ENCODE measurements at regions not wholly inside any gene's neighbourhood (a gene's known extent, or its start where the extent isn't known, plus 50 kb on each side); places are given as distances from the start of the nearest gene placed in this dataset.

- Histone ChIP-seq H3K9me3 (replicated peaks; ENCODE audit: low read length) (no peaks in the 10 kb centered on the region), H3K36me3 (ENCODE audit: insufficient read depth, low read length) (no peaks in the 10 kb centered on the region), H3K27me3 (ENCODE audit: control insufficient read depth, insufficient read depth, low read length) (no peaks in the 10 kb centered on the region), H3K4me1 (ENCODE audit: control insufficient read depth, insufficient read depth, low read length) (peaks cover 9% of the 10 kb centered on the region), H3K4me3 (ENCODE audit: low read length) (no peak overlapping the region), H3K9ac (ENCODE audit: low read depth, low read length) (no peak overlapping the region), H3K4me2 (ENCODE audit: low read length) (no peak overlapping the region)
Measured at GRCh38 chr4:31071508-31072486, 351.6 kb downstream of the PCDH7 start.

GRCh38 chr4:31075969-31076368, 355.8 kb downstream of the PCDH7 start:
- Histone ChIP-seq H3K27me3 (ENCODE audit: control insufficient read depth, insufficient read depth, low read length) (no peaks in the 10 kb centered on the region), H3K4me3 (ENCODE audit: low read length) (no peak overlapping the region), H3K4me1 (ENCODE audit: control insufficient read depth, insufficient read depth, low read length) (peaks cover 8% of the 10 kb centered on the region), H3K4me2 (ENCODE audit: low read length) (no peak overlapping the region), H3K36me3 (ENCODE audit: insufficient read depth, low read length) (no peaks in the 10 kb centered on the region), H3K9me3 (replicated peaks; ENCODE audit: low read length) (no peaks in the 10 kb centered on the region), H3K9ac (ENCODE audit: low read depth, low read length) (no peak overlapping the region)

- H3K27me3 ChIP-seq (ENCODE audit: control insufficient read depth, insufficient read depth, low read length), result no peaks in the 10 kb centered on the region
- H3K9me3 ChIP-seq (replicated peaks; ENCODE audit: low read length), result no peaks in the 10 kb centered on the region
- peaks cover 15% of the 10 kb centered on the region for H3K4me1 ChIP-seq (ENCODE audit: control insufficient read depth, insufficient read depth, low read length)
- no peak overlapping the region for H3K4me2 ChIP-seq (ENCODE audit: low read length)
- no peaks in the 10 kb centered on the region for H3K36me3 ChIP-seq (ENCODE audit: insufficient read depth, low read length)
- no peak overlapping the region for H3K4me3 ChIP-seq (ENCODE audit: low read length)
- no peak overlapping the region for H3K9ac ChIP-seq (ENCODE audit: low read depth, low read length)
Measured at GRCh38 chr4:31078661-31079060, 358.5 kb downstream of the PCDH7 start.

- Histone ChIP-seq H3K4me2 (ENCODE audit: low read length) (peak overlapping the region; percentile 26), H3K4me3 (ENCODE audit: low read length) (no peak overlapping the region), H3K36me3 (ENCODE audit: insufficient read depth, low read length) (no peaks in the 10 kb centered on the region), H3K4me1 (ENCODE audit: control insufficient read depth, insufficient read depth, low read length) (peaks cover 18% of the 10 kb centered on the region), H3K9ac (ENCODE audit: low read depth, low read length) (peak overlapping the region; percentile 25), H3K27me3 (ENCODE audit: control insufficient read depth, insufficient read depth, low read length) (no peaks in the 10 kb centered on the region), H3K9me3 (replicated peaks; ENCODE audit: low read length) (no peaks in the 10 kb centered on the region)
Measured at GRCh38 chr4:31080887-31081286, 360.7 kb downstream of the PCDH7 start.

GRCh38 chr4:31081366-31081765, 361.2 kb downstream of the PCDH7 start:
- Histone ChIP-seq H3K9me3 (replicated peaks; ENCODE audit: low read length) (no peaks in the 10 kb centered on the region), H3K27me3 (ENCODE audit: control insufficient read depth, insufficient read depth, low read length) (no peaks in the 10 kb centered on the region), H3K4me2 (ENCODE audit: low read length) (peak overlapping the region; percentile 26), H3K9ac (ENCODE audit: low read depth, low read length) (peak overlapping the region; percentile 25), H3K4me1 (ENCODE audit: control insufficient read depth, insufficient read depth, low read length) (peaks cover 18% of the 10 kb centered on the region), H3K36me3 (ENCODE audit: insufficient read depth, low read length) (no peaks in the 10 kb centered on the region), H3K4me3 (ENCODE audit: low read length) (no peak overlapping the region)

- Histone ChIP-seq H3K4me3 (ENCODE audit: low read length) (no peak overlapping the region), H3K4me1 (ENCODE audit: control insufficient read depth, insufficient read depth, low read length) (peaks cover 18% of the 10 kb centered on the region), H3K36me3 (ENCODE audit: insufficient read depth, low read length) (no peaks in the 10 kb centered on the region), H3K27me3 (ENCODE audit: control insufficient read depth, insufficient read depth, low read length) (no peaks in the 10 kb centered on the region), H3K9ac (ENCODE audit: low read depth, low read length) (no peak overlapping the region), H3K4me2 (ENCODE audit: low read length) (no peak overlapping the region), H3K9me3 (replicated peaks; ENCODE audit: low read length) (no peaks in the 10 kb centered on the region)
Measured at GRCh38 chr4:31083456-31083855, 363.3 kb downstream of the PCDH7 start.

- H3K27me3 ChIP-seq (ENCODE audit: control insufficient read depth, insufficient read depth, low read length), result no peaks in the 10 kb centered on the region
- H3K4me3 ChIP-seq (ENCODE audit: low read length), result no peak overlapping the region
- H3K4me1 ChIP-seq (ENCODE audit: control insufficient read depth, insufficient read depth, low read length), result peaks cover 33% of the 10 kb centered on the region
- H3K4me2 ChIP-seq (ENCODE audit: low read length), result no peak overlapping the region
- no peak overlapping the region for H3K9ac ChIP-seq (ENCODE audit: low read depth, low read length)
- no peaks in the 10 kb centered on the region for H3K9me3 ChIP-seq (replicated peaks; ENCODE audit: low read length)
- no peaks in the 10 kb centered on the region for H3K36me3 ChIP-seq (ENCODE audit: insufficient read depth, low read length)
Measured at GRCh38 chr4:31084806-31085416, 364.7 kb downstream of the PCDH7 start.

GRCh38 chr4:31085689-31086088, 365.5 kb downstream of the PCDH7 start:
- H3K9me3 ChIP-seq (replicated peaks; ENCODE audit: low read length), result no peaks in the 10 kb centered on the region
- peaks cover 31% of the 10 kb centered on the region for H3K4me1 ChIP-seq (ENCODE audit: control insufficient read depth, insufficient read depth, low read length)
- H3K4me2 ChIP-seq (ENCODE audit: low read length), result no peak overlapping the region
- no peak overlapping the region for H3K9ac ChIP-seq (ENCODE audit: low read depth, low read length)
- no peaks in the 10 kb centered on the region for H3K27me3 ChIP-seq (ENCODE audit: control insufficient read depth, insufficient read depth, low read length)
- H3K4me3 ChIP-seq (ENCODE audit: low read length), result no peak overlapping the region
- H3K36me3 ChIP-seq (ENCODE audit: insufficient read depth, low read length), result no peaks in the 10 kb centered on the region

- H3K36me3 ChIP-seq (ENCODE audit: insufficient read depth, low read length), result no peaks in the 10 kb centered on the region
- H3K4me3 ChIP-seq (ENCODE audit: low read length), result no peak overlapping the region
- no peaks in the 10 kb centered on the region for H3K9me3 ChIP-seq (replicated peaks; ENCODE audit: low read length)
- H3K27me3 ChIP-seq (ENCODE audit: control insufficient read depth, insufficient read depth, low read length), result no peaks in the 10 kb centered on the region
- H3K4me1 ChIP-seq (ENCODE audit: control insufficient read depth, insufficient read depth, low read length), result peaks cover 21% of the 10 kb centered on the region
- H3K9ac ChIP-seq (ENCODE audit: low read depth, low read length), result no peak overlapping the region
- H3K4me2 ChIP-seq (ENCODE audit: low read length), result no peak overlapping the region
Measured at GRCh38 chr4:31086756-31087330, 366.7 kb downstream of the PCDH7 start.

GRCh38 chr4:31088600-31089230, 368.5 kb downstream of the PCDH7 start:
- Histone ChIP-seq H3K4me1 (ENCODE audit: control insufficient read depth, insufficient read depth, low read length) (peaks cover 21% of the 10 kb centered on the region), H3K4me3 (ENCODE audit: low read length) (no peak overlapping the region), H3K36me3 (ENCODE audit: insufficient read depth, low read length) (no peaks in the 10 kb centered on the region), H3K27me3 (ENCODE audit: control insufficient read depth, insufficient read depth, low read length) (no peaks in the 10 kb centered on the region), H3K4me2 (ENCODE audit: low read length) (no peak overlapping the region), H3K9ac (ENCODE audit: low read depth, low read length) (no peak overlapping the region), H3K9me3 (replicated peaks; ENCODE audit: low read length) (no peaks in the 10 kb centered on the region)

- Histone ChIP-seq H3K4me1 (ENCODE audit: control insufficient read depth, insufficient read depth, low read length) (peaks cover 21% of the 10 kb centered on the region), H3K9ac (ENCODE audit: low read depth, low read length) (no peak overlapping the region), H3K27me3 (ENCODE audit: control insufficient read depth, insufficient read depth, low read length) (no peaks in the 10 kb centered on the region), H3K4me3 (ENCODE audit: low read length) (no peak overlapping the region), H3K4me2 (ENCODE audit: low read length) (no peak overlapping the region), H3K36me3 (ENCODE audit: insufficient read depth, low read length) (no peaks in the 10 kb centered on the region), H3K9me3 (replicated peaks; ENCODE audit: low read length) (no peaks in the 10 kb centered on the region)
Measured at GRCh38 chr4:31089815-31090214, 369.6 kb downstream of the PCDH7 start.
